ENCODE measurements at regions not wholly inside any gene's neighbourhood (a gene's known extent, or its start where the extent isn't known, plus 50 kb on each side); places are given as distances from the start of the nearest gene placed in this dataset.

GRCh38 chr5:17992291-17992690 lies 358.0 kb downstream of the TAF11L14 start:
- TF ChIP-seq, protein P1, sequence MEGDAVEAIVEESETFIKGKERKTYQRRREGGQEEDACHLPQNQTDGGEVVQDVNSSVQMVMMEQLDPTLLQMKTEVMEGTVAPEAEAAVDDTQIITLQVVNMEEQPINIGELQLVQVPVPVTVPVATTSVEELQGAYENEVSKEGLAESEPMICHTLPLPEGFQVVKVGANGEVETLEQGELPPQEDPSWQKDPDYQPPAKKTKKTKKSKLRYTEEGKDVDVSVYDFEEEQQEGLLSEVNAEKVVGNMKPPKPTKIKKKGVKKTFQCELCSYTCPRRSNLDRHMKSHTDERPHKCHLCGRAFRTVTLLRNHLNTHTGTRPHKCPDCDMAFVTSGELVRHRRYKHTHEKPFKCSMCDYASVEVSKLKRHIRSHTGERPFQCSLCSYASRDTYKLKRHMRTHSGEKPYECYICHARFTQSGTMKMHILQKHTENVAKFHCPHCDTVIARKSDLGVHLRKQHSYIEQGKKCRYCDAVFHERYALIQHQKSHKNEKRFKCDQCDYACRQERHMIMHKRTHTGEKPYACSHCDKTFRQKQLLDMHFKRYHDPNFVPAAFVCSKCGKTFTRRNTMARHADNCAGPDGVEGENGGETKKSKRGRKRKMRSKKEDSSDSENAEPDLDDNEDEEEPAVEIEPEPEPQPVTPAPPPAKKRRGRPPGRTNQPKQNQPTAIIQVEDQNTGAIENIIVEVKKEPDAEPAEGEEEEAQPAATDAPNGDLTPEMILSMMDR (conservative IDR thresholded peaks at IDR 0.05; ENCODE audit: low read depth, low read length) = no peak

GRCh38 chr5:17995997-17996396 lies 361.7 kb downstream of the TAF11L14 start:
- no peak overlapping the region for H3K27ac ChIP-seq

More at GRCh38 chr5:17992291-17992690, 358.0 kb downstream of the TAF11L14 start:
- Histone ChIP-seq H4K20me1 (ENCODE audit: insufficient read depth) (no peaks in the 10 kb centered on the region), H3K4me3 (IDR thresholded peaks at IDR 0.05; ENCODE audit: insufficient read depth, low read depth, low read length) (no peak overlapping the region), H2AFZ (ENCODE audit: low read depth) (no peak overlapping the region), H3K4me2 (no peak overlapping the region), H3K4me1 (ENCODE audit: low read depth, poor library complexity, severe bottlenecking) (no peaks in the 10 kb centered on the region), H3K27me3 (ENCODE audit: insufficient read depth, low read depth) (no peaks in the 10 kb centered on the region), H3K27ac (no peak overlapping the region), H3K79me2 (ENCODE audit: insufficient read depth, low read depth) (no peaks in the 10 kb centered on the region), H3K36me3 (ENCODE audit: insufficient read depth) (no peaks in the 10 kb centered on the region), H3K9ac (no peak overlapping the region)

DNA sequence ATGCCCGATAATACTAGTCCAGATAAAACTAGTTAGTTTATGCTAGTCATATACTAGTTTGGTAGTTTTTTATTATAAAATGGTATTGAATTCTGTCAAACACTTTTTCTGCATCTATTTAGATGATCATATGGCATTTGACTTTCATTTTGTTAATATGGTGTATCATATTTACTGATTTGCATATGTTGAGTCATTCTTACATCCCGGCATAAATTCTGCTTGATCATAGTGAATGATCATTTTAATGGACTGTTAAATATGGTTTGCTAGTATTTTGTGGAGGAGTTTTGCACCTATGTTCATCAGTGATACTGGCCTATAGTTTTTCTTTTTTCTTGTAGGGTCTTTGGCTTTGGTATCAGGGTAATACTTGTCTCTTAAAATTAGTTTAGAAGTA lies 365.6 kb downstream of the TAF11L14 start:
- no peak overlapping the region for H3K4me2 ChIP-seq

More at GRCh38 chr5:17995997-17996396, 361.7 kb downstream of the TAF11L14 start:
- Histone ChIP-seq H3K36me3 (ENCODE audit: insufficient read depth) (no peaks in the 10 kb centered on the region), H2AFZ (ENCODE audit: low read depth) (no peak overlapping the region), H3K79me2 (ENCODE audit: insufficient read depth, low read depth) (no peaks in the 10 kb centered on the region), H3K4me3 (IDR thresholded peaks at IDR 0.05; ENCODE audit: insufficient read depth, low read depth, low read length) (no peak overlapping the region), H3K4me1 (ENCODE audit: low read depth, poor library complexity, severe bottlenecking) (no peaks in the 10 kb centered on the region), H4K20me1 (ENCODE audit: insufficient read depth) (no peaks in the 10 kb centered on the region), H3K4me2 (no peak overlapping the region), H3K27me3 (ENCODE audit: insufficient read depth, low read depth) (no peaks in the 10 kb centered on the region), H3K9ac (no peak overlapping the region)
- TF ChIP-seq, protein P1 (conservative IDR thresholded peaks at IDR 0.05; ENCODE audit: low read depth, low read length) = no peak

GRCh38 chr5:18000744-18001143 lies 366.5 kb downstream of the TAF11L14 start:
- Histone ChIP-seq H2AFZ (ENCODE audit: low read depth) (no peak overlapping the region; the same call in 1 of the 2 replicates), H3K27me3 (ENCODE audit: insufficient read depth, low read depth) (no peaks in the 10 kb centered on the region), H3K4me3 (IDR thresholded peaks at IDR 0.05; ENCODE audit: insufficient read depth, low read depth, low read length) (no peak overlapping the region), H3K79me2 (ENCODE audit: insufficient read depth, low read depth) (no peaks in the 10 kb centered on the region), H3K4me2 (no peak overlapping the region), H3K27ac (no peak overlapping the region), H3K9ac (no peak overlapping the region), H4K20me1 (ENCODE audit: insufficient read depth) (no peaks in the 10 kb centered on the region), H3K4me1 (ENCODE audit: low read depth, poor library complexity, severe bottlenecking) (no peaks in the 10 kb centered on the region), H3K36me3 (ENCODE audit: insufficient read depth) (no peaks in the 10 kb centered on the region)
- TF ChIP-seq, protein P1 (conservative IDR thresholded peaks at IDR 0.05; ENCODE audit: low read depth, low read length) = no peak

More for the DNA sequence above, 365.6 kb downstream of the TAF11L14 start:
- Histone ChIP-seq H3K27me3 (ENCODE audit: insufficient read depth, low read depth) (no peaks in the 10 kb centered on the region), H3K79me2 (ENCODE audit: insufficient read depth, low read depth) (no peaks in the 10 kb centered on the region), H3K9ac (no peak overlapping the region), H3K27ac (no peak overlapping the region), H3K4me3 (IDR thresholded peaks at IDR 0.05; ENCODE audit: insufficient read depth, low read depth, low read length) (no peak overlapping the region), H3K36me3 (ENCODE audit: insufficient read depth) (no peaks in the 10 kb centered on the region), H3K4me1 (ENCODE audit: low read depth, poor library complexity, severe bottlenecking) (no peaks in the 10 kb centered on the region), H4K20me1 (ENCODE audit: insufficient read depth) (no peaks in the 10 kb centered on the region), H2AFZ (ENCODE audit: low read depth) (no peak overlapping the region)
- TF ChIP-seq, protein P1 (conservative IDR thresholded peaks at IDR 0.05; ENCODE audit: low read depth, low read length) = no peak
